ENCODE measurements at regions not wholly inside any gene's neighbourhood (a gene's known extent, or its start where the extent isn't known, plus 50 kb on each side); places are given as distances from the start of the nearest gene placed in this dataset.

DNA sequence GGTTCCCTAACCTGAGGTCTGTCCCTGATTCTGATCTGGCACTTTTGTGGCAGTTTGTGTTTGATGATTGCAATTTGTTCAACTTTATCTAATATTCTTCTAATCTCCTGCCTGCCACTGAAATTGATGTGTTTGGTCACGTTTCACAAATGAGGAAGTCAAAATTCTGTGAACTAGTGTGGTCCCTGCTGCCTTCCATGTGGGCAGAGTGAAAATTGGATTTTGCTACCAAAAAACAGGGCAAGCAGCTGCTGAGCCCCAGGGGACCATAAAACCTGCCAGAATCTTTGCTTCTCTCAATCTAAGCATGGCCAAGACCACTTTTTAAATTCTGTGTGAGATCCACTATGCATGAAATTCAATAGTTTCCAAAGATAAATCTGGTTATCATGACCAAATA lies 195.5 kb upstream of the CYRIA start:
- H3K4ac ChIP-seq (ENCODE audit: low read depth in 1 of 2, low read length in 2 of 2): no peak overlapping the region
- no peaks in the 10 kb centered on the region for H3K4me1 ChIP-seq (ENCODE audit: control insufficient read depth, insufficient read depth, low read depth, low read length)
- no peaks in the 10 kb centered on the region for H3K36me3 ChIP-seq (ENCODE audit: control insufficient read depth in 1 of 2, insufficient read depth in 2 of 2, low read depth in 1 of 2, low read length in 2 of 2)
- H4K8ac ChIP-seq (ENCODE audit: low read length): no peak overlapping the region
- no peak overlapping the region for H2BK5ac ChIP-seq (ENCODE audit: low read depth, low read length, poor library complexity, severe bottlenecking)
- H3K27ac ChIP-seq (ENCODE audit: low read length, poor library complexity, severe bottlenecking): no peak overlapping the region
- no peak overlapping the region for H3K18ac ChIP-seq (ENCODE audit: low read depth in 1 of 2, low read length in 2 of 2)
- H3K79me1 ChIP-seq (replicated peaks; ENCODE audit: low read length, poor library complexity, severe bottlenecking): no peaks in the 10 kb centered on the region
- 50% methylated on average over 1 of the region's 1 CpG for WGBS
- no peak overlapping the region for H2AK5ac ChIP-seq (ENCODE audit: low read length, severe bottlenecking)
- no peak overlapping the region for H2BK120ac ChIP-seq (ENCODE audit: low read depth, low read length)
- H2BK15ac ChIP-seq (ENCODE audit: low read depth, poor library complexity, severe bottlenecking): no peak overlapping the region
- no peaks in the 10 kb centered on the region for H3K9me3 ChIP-seq (ENCODE audit: control insufficient read depth, low read length)
- no peak overlapping the region for H2AFZ ChIP-seq (ENCODE audit: low read depth, low read length)
- no peaks in the 10 kb centered on the region for H3K27me3 ChIP-seq (ENCODE audit: control insufficient read depth in 1 of 2, insufficient read depth in 1 of 2, low read length in 2 of 2)
- H4K91ac ChIP-seq (ENCODE audit: low read length): no peak overlapping the region
- no peak overlapping the region for H3K9ac ChIP-seq (ENCODE audit: low read length)
- DNase-seq: no peak
- H3K14ac ChIP-seq (ENCODE audit: low read length in 2 of 2): no peak overlapping the region
- no peak overlapping the region for H2BK12ac ChIP-seq (ENCODE audit: low read length in 2 of 2)
- no peak overlapping the region for H3K4me2 ChIP-seq (ENCODE audit: low read length, poor library complexity, severe bottlenecking)
- no peak overlapping the region for H3K4me3 ChIP-seq (ENCODE audit: insufficient read depth in 1 of 2, low read depth in 1 of 2, low read length in 2 of 2)
- H3K23ac ChIP-seq (ENCODE audit: low read length in 2 of 2): no peak overlapping the region

DNA sequence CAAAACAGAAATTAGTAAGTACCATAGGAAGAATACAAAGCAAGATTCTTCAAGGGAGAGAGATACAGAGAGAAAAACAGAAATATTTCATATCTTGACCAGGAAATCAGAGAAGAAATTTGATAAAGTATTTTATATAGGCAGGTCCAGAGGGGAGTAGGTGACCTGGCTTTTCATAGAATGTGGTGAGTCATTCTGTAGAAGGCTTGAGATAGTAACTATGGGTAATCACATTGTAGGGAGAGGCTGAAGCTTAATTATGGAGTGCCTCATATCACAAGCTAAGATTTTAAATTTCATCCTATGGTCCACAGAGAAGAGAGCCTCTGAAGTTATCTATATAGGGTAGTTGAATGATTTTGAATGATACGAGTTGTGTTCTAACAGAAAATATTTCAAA lies 195.0 kb upstream of the CYRIA start:
- Histone ChIP-seq H3K14ac (ENCODE audit: low read length in 2 of 2) (no peak overlapping the region), H2AFZ (ENCODE audit: low read depth, low read length) (no peak overlapping the region), H2BK15ac (ENCODE audit: low read depth, poor library complexity, severe bottlenecking) (no peak overlapping the region), H3K4me2 (ENCODE audit: low read length, poor library complexity, severe bottlenecking) (no peak overlapping the region), H3K27ac (ENCODE audit: low read length, poor library complexity, severe bottlenecking) (no peak overlapping the region), H3K9ac (ENCODE audit: low read length) (no peak overlapping the region), H3K9me3 (ENCODE audit: control insufficient read depth, low read length) (no peaks in the 10 kb centered on the region), H3K36me3 (ENCODE audit: control insufficient read depth in 1 of 2, insufficient read depth in 2 of 2, low read depth in 1 of 2, low read length in 2 of 2) (no peaks in the 10 kb centered on the region), H3K27me3 (ENCODE audit: control insufficient read depth in 1 of 2, insufficient read depth in 1 of 2, low read length in 2 of 2) (no peaks in the 10 kb centered on the region), H2BK120ac (ENCODE audit: low read depth, low read length) (no peak overlapping the region), H2BK5ac (ENCODE audit: low read depth, low read length, poor library complexity, severe bottlenecking) (no peak overlapping the region), H2BK12ac (ENCODE audit: low read length in 2 of 2) (no peak overlapping the region), H2AK5ac (ENCODE audit: low read length, severe bottlenecking) (no peak overlapping the region), H3K79me1 (replicated peaks; ENCODE audit: low read length, poor library complexity, severe bottlenecking) (no peaks in the 10 kb centered on the region), H4K91ac (ENCODE audit: low read length) (no peak overlapping the region), H3K18ac (ENCODE audit: low read depth in 1 of 2, low read length in 2 of 2) (no peak overlapping the region), H4K8ac (ENCODE audit: low read length) (no peak overlapping the region), H3K4me3 (ENCODE audit: insufficient read depth in 1 of 2, low read depth in 1 of 2, low read length in 2 of 2) (no peak overlapping the region), H3K4ac (ENCODE audit: low read depth in 1 of 2, low read length in 2 of 2) (no peak overlapping the region), H3K23ac (ENCODE audit: low read length in 2 of 2) (no peak overlapping the region), H3K4me1 (ENCODE audit: control insufficient read depth, insufficient read depth, low read depth, low read length) (no peaks in the 10 kb centered on the region)
- no CpG with 5 or more reads among the region's 1 CpG for WGBS
- DNase-seq: no peak

DNA sequence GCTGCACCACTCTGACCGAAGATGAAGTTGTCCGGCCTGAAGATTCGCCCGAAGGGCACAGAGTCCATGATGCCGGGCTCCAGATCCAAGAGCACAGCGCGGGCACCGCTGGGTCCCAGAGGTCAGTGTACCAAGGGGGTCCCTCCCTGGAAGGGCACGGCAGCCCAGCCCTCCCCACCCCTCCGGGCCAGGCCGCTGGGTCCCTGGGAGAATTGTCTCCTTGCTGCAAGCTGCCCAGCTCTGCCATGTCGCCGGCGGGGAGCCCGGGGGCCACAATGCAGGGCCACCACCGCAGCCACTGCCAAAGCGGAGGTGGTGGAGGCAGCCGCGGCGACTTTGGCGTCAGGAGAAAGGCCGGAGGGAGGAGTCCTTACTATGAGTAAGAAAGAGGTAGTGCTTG lies 189.5 kb upstream of the CYRIA start:
- no peak overlapping the region for H2AFZ ChIP-seq (ENCODE audit: low read depth, low read length)
- no peak overlapping the region for H2BK12ac ChIP-seq (ENCODE audit: low read length in 2 of 2)
- WGBS: 92% methylated on average over 22 of the region's 22 CpGs

DNA sequence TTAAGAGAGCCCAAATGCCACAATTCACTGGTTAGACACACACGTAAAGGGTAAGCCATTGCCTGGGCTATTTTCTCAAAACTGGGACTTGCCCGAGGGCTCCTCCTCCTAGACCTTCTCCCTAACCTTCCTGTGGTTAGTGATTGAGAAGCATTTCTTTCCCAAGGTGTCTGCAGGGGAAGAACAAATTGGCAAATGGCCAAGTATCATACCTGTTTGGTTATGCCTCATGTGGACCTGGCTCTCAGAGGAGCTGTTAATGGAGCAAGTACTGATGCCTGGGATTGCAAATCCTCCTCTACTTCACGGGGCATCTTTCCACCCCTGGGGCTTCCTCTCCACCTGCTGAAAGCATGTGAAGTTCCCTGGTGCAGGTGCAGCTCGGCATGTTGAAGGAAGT lies 187.5 kb upstream of the CYRIA start:
- no peak overlapping the region for H2BK15ac ChIP-seq (ENCODE audit: low read depth, poor library complexity, severe bottlenecking)
- no peak for DNase-seq
- H3K36me3 ChIP-seq (ENCODE audit: control insufficient read depth in 1 of 2, insufficient read depth in 2 of 2, low read depth in 1 of 2, low read length in 2 of 2): no peaks in the 10 kb centered on the region
- WGBS: 72% methylated on average over 2 of the region's 4 CpGs
- no peak overlapping the region for H4K8ac ChIP-seq (ENCODE audit: low read length)
- H3K4ac ChIP-seq (ENCODE audit: low read depth in 1 of 2, low read length in 2 of 2): no peak overlapping the region
- no peaks in the 10 kb centered on the region for H3K27me3 ChIP-seq (ENCODE audit: control insufficient read depth in 1 of 2, insufficient read depth in 1 of 2, low read length in 2 of 2)
- no peak overlapping the region for H3K18ac ChIP-seq (ENCODE audit: low read depth in 1 of 2, low read length in 2 of 2)
- H2AFZ ChIP-seq (ENCODE audit: low read depth, low read length): no peak overlapping the region
- H3K9me3 ChIP-seq (ENCODE audit: control insufficient read depth, low read length): no peaks in the 10 kb centered on the region
- H2BK120ac ChIP-seq (ENCODE audit: low read depth, low read length): no peak overlapping the region
- no peak overlapping the region for H4K91ac ChIP-seq (ENCODE audit: low read length)
- no peak overlapping the region for H3K9ac ChIP-seq (ENCODE audit: low read length)
- no peak overlapping the region for H3K4me2 ChIP-seq (ENCODE audit: low read length, poor library complexity, severe bottlenecking)
- no peak overlapping the region for H3K27ac ChIP-seq (ENCODE audit: low read length, poor library complexity, severe bottlenecking)
- H3K4me1 ChIP-seq (ENCODE audit: control insufficient read depth, insufficient read depth, low read depth, low read length): no peaks in the 10 kb centered on the region
- H2BK12ac ChIP-seq (ENCODE audit: low read length in 2 of 2): no peak overlapping the region
- no peak overlapping the region for H3K4me3 ChIP-seq (ENCODE audit: insufficient read depth in 1 of 2, low read depth in 1 of 2, low read length in 2 of 2)
- H3K23ac ChIP-seq (ENCODE audit: low read length in 2 of 2): no peak overlapping the region
- no peak overlapping the region for H2AK5ac ChIP-seq (ENCODE audit: low read length, severe bottlenecking)
- H3K79me1 ChIP-seq (replicated peaks; ENCODE audit: low read length, poor library complexity, severe bottlenecking): no peaks in the 10 kb centered on the region
- H2BK5ac ChIP-seq (ENCODE audit: low read depth, low read length, poor library complexity, severe bottlenecking): no peak overlapping the region
- no peak overlapping the region for H3K14ac ChIP-seq (ENCODE audit: low read length in 2 of 2)

More for the DNA sequence above, 189.5 kb upstream of the CYRIA start:
- no peaks in the 10 kb centered on the region for H3K79me1 ChIP-seq (replicated peaks; ENCODE audit: low read length, poor library complexity, severe bottlenecking)
- H3K4me3 ChIP-seq (ENCODE audit: insufficient read depth in 1 of 2, low read depth in 1 of 2, low read length in 2 of 2): no peak overlapping the region
- H3K14ac ChIP-seq (ENCODE audit: low read length in 2 of 2): no peak overlapping the region
- no peaks in the 10 kb centered on the region for H3K36me3 ChIP-seq (ENCODE audit: control insufficient read depth in 1 of 2, insufficient read depth in 2 of 2, low read depth in 1 of 2, low read length in 2 of 2)
- no peak overlapping the region for H3K23ac ChIP-seq (ENCODE audit: low read length in 2 of 2)
- H3K27me3 ChIP-seq (ENCODE audit: control insufficient read depth in 1 of 2, insufficient read depth in 1 of 2, low read length in 2 of 2): no peaks in the 10 kb centered on the region
- no peak overlapping the region for H4K91ac ChIP-seq (ENCODE audit: low read length)
- no peak overlapping the region for H2BK5ac ChIP-seq (ENCODE audit: low read depth, low read length, poor library complexity, severe bottlenecking)
- H2BK120ac ChIP-seq (ENCODE audit: low read depth, low read length): no peak overlapping the region
- H3K27ac ChIP-seq (ENCODE audit: low read length, poor library complexity, severe bottlenecking): no peak overlapping the region
- no peaks in the 10 kb centered on the region for H3K4me1 ChIP-seq (ENCODE audit: control insufficient read depth, insufficient read depth, low read depth, low read length)
- H3K4ac ChIP-seq (ENCODE audit: low read depth in 1 of 2, low read length in 2 of 2): no peak overlapping the region
- no peaks in the 10 kb centered on the region for H3K9me3 ChIP-seq (ENCODE audit: control insufficient read depth, low read length)
- no peak for DNase-seq
- H4K8ac ChIP-seq (ENCODE audit: low read length): no peak overlapping the region
- no peak overlapping the region for H2AK5ac ChIP-seq (ENCODE audit: low read length, severe bottlenecking)
- no peak overlapping the region for H3K4me2 ChIP-seq (ENCODE audit: low read length, poor library complexity, severe bottlenecking)
- no peak overlapping the region for H3K9ac ChIP-seq (ENCODE audit: low read length)
- no peak overlapping the region for H3K18ac ChIP-seq (ENCODE audit: low read depth in 1 of 2, low read length in 2 of 2)
- no peak overlapping the region for H2BK15ac ChIP-seq (ENCODE audit: low read depth, poor library complexity, severe bottlenecking)

Measured in mesenchymal stem cell (in vitro differentiated cells and primary cell).